Hepatocyte (in vitro differentiated cells): ENCODE measurements at regions not wholly inside any gene's neighbourhood (a gene's known extent, or its start where the extent isn't known, plus 50 kb on each side); places are given as distances from the start of the nearest gene placed in this dataset.

Experiments
- DNase-seq: peaks from one replicate; pipeline ENCODE4 v3.0.0-alpha.2; 2016; ENCODE audit warnings: low spot score
- H2AFZ ChIP-seq: fragments of 200-600 bp; sonication (generic); 2 replicates; pipeline ENCODE4 v1.6.0; 2016; ENCODE audit warnings: antibody characterized with exemption, mild to moderate bottlenecking
- H3K27ac ChIP-seq: fragments of 200-600 bp; sonication (generic); 2 replicates; pipeline ENCODE4 v1.5.1; 2016; ENCODE audit warnings: mild to moderate bottlenecking
- H3K27me3 ChIP-seq: fragments of 200-600 bp; sonication (generic); 2 replicates; pipeline ENCODE4 v1.6.1; 2016
- H3K36me3 ChIP-seq: fragments of 200-600 bp; sonication (generic); replicated peaks from 2 replicates; pipeline ENCODE4 v1.5.1; 2016; ENCODE audit warnings: low read depth; ENCODE audit not compliant: insufficient read depth
- H3K4me1 ChIP-seq: fragments of 200-600 bp; sonication (generic); 2 replicates; pipeline ENCODE4 v1.5.1; 2016; ENCODE audit warnings: mild to moderate bottlenecking, moderate library complexity; ENCODE audit not compliant: insufficient read depth
- H3K4me2 ChIP-seq: fragments of 200-600 bp; sonication (generic); 2 replicates; pipeline ENCODE4 v1.6.0; 2016
- H3K4me3 ChIP-seq: fragments of 200-600 bp; sonication (generic); 2 replicates; pipeline ENCODE4 v1.5.1; 2016; ENCODE audit warnings: mild to moderate bottlenecking
- H3K79me2 ChIP-seq: fragments of 200-600 bp; sonication (generic); 2 replicates; pipeline ENCODE4 v1.6.0; 2017; ENCODE audit warnings: mild to moderate bottlenecking
- H3K9me2 ChIP-seq: fragments of 200-600 bp; sonication (generic); replicated peaks from 2 replicates; pipeline ENCODE4 v1.6.0; 2017; ENCODE audit warnings: mild to moderate bottlenecking; ENCODE audit not compliant: insufficient read depth
- H3K9me3 ChIP-seq: fragments of 200-600 bp; sonication (generic); 2 replicates; pipeline ENCODE4 v1.5.1; 2016; ENCODE audit warnings: low read depth, mild to moderate bottlenecking
- H4K20me1 ChIP-seq: fragments of 200-600 bp; sonication (generic); 2 replicates; pipeline ENCODE4 v1.6.0; 2016; ENCODE audit warnings: mild to moderate bottlenecking; ENCODE audit not compliant: insufficient read depth, poor library complexity, severe bottlenecking
- CTCF ChIP-seq: fragments of 200-600 bp; sonication (generic); IDR thresholded peaks from 2 replicates; pipeline ENCODE4 v1.5.1; 2016; ENCODE audit warnings: antibody characterized with exemption, mild to moderate bottlenecking; ENCODE audit not compliant: poor library complexity
- EZH2 ChIP-seq: fragments of 200-600 bp; sonication (generic); IDR thresholded peaks from 2 replicates; pipeline ENCODE4 v1.6.1; 2016; ENCODE audit warnings: antibody characterized with exemption, mild to moderate bottlenecking, borderline replicate concordance
- EZH2phosphoT487 ChIP-seq: fragments of 200-600 bp; sonication (generic); IDR thresholded peaks from one replicate; pipeline ENCODE4 v1.6.1; 2018; ENCODE audit warnings: antibody characterized with exemption, mild to moderate bottlenecking, low read depth, moderate library complexity; ENCODE audit not compliant: unreplicated experiment, severe bottlenecking
- WGBS: methylation state at CpG from one replicate; pipeline ENCODE4 v1.1.6; 2016; ENCODE audit warnings: low lambda C conversion rate; ENCODE audit errors: missing lambda C conversion rate; 5-methylcytosine and 5-hydroxymethylcytosine counted together

- WGBS = 19% methylated on average over 3 of the region's 3 CpGs
- Histone ChIP-seq H3K4me3 (no peak overlapping the region), H3K27ac (no peak overlapping the region), H3K79me2 (no peaks in the 10 kb centered on the region), H2AFZ (no peak overlapping the region), H3K36me3 (no peaks in the 10 kb centered on the region), H3K9me3 (no peaks in the 10 kb centered on the region), H3K4me1 (no peaks in the 10 kb centered on the region), H3K9me2 (no peaks in the 10 kb centered on the region), H3K27me3 (no peaks in the 10 kb centered on the region), H4K20me1 (no peaks in the 10 kb centered on the region), H3K4me2 (no peak overlapping the region)
- no peak for TF ChIP-seq EZH2phosphoT487
- no peak for TF ChIP-seq CTCF
- no peak for TF ChIP-seq EZH2
- no peak for DNase-seq
Observed at GRCh38 chr1:220952961-220953643, 73.9 kb downstream of the HLX start.

- no peak for DNase-seq
- H3K4me1 ChIP-seq = no peaks in the 10 kb centered on the region
- no peak for TF ChIP-seq EZH2phosphoT487
- H3K9me3 ChIP-seq = no peaks in the 10 kb centered on the region
- H3K36me3 ChIP-seq = no peaks in the 10 kb centered on the region
- no peak overlapping the region for H3K4me3 ChIP-seq
- H4K20me1 ChIP-seq = no peaks in the 10 kb centered on the region
- H2AFZ ChIP-seq = no peak overlapping the region
- no peak overlapping the region for H3K27ac ChIP-seq
- 92% methylated on average over 5 of the region's 5 CpGs for WGBS
- no peaks in the 10 kb centered on the region for H3K9me2 ChIP-seq
- H3K4me2 ChIP-seq = no peak overlapping the region
- no peaks in the 10 kb centered on the region for H3K79me2 ChIP-seq
- no peaks in the 10 kb centered on the region for H3K27me3 ChIP-seq
Observed at GRCh38 chr1:220954321-220955075, 75.3 kb downstream of the HLX start.

GRCh38 chr1:220955116-220955515 is 75.9 kb downstream of the HLX start:
- H3K9me3 ChIP-seq = no peaks in the 10 kb centered on the region
- no peaks in the 10 kb centered on the region for H4K20me1 ChIP-seq
- no peaks in the 10 kb centered on the region for H3K36me3 ChIP-seq
- no peaks in the 10 kb centered on the region for H3K27me3 ChIP-seq
- H3K4me3 ChIP-seq = no peak overlapping the region
- 77% methylated on average over 4 of the region's 4 CpGs for WGBS
- H3K9me2 ChIP-seq = no peaks in the 10 kb centered on the region
- no peaks in the 10 kb centered on the region for H3K4me1 ChIP-seq
- no peaks in the 10 kb centered on the region for H3K79me2 ChIP-seq
- no peak overlapping the region for H2AFZ ChIP-seq
- H3K27ac ChIP-seq = no peak overlapping the region
- no peak overlapping the region for H3K4me2 ChIP-seq
- DNase-seq = no peak
- no peak for TF ChIP-seq EZH2phosphoT487
- TF ChIP-seq CTCF = no peak
- TF ChIP-seq EZH2 = no peak

GRCh38 chr1:220956501-220957232 is 77.4 kb downstream of the HLX start:
- 67% methylated on average over 2 of the region's 2 CpGs for WGBS
- Histone ChIP-seq H3K4me2 (no peak overlapping the region), H3K36me3 (no peaks in the 10 kb centered on the region)

More at GRCh38 chr1:220956501-220957232, 77.4 kb downstream of the HLX start:
- DNase-seq = no peak
- Histone ChIP-seq H3K4me1 (no peaks in the 10 kb centered on the region), H2AFZ (no peak overlapping the region), H3K9me3 (no peaks in the 10 kb centered on the region), H3K79me2 (no peaks in the 10 kb centered on the region), H4K20me1 (no peaks in the 10 kb centered on the region), H3K9me2 (no peaks in the 10 kb centered on the region), H3K4me3 (no peak overlapping the region), H3K27me3 (no peaks in the 10 kb centered on the region), H3K27ac (peak overlapping the region; percentile 13)
- no peak for TF ChIP-seq EZH2
- TF ChIP-seq CTCF = no peak
- no peak for TF ChIP-seq EZH2phosphoT487
